ENCODE measurements at regions not wholly inside any gene's neighbourhood (a gene's known extent, or its start where the extent isn't known, plus 50 kb on each side); places are given as distances from the start of the nearest gene placed in this dataset.
"Not testable (repeated sequence)": the region's sequence is repeated elsewhere in the genome, so short reads cannot be mapped to it uniquely, and the experiment has no call there.

DNA sequence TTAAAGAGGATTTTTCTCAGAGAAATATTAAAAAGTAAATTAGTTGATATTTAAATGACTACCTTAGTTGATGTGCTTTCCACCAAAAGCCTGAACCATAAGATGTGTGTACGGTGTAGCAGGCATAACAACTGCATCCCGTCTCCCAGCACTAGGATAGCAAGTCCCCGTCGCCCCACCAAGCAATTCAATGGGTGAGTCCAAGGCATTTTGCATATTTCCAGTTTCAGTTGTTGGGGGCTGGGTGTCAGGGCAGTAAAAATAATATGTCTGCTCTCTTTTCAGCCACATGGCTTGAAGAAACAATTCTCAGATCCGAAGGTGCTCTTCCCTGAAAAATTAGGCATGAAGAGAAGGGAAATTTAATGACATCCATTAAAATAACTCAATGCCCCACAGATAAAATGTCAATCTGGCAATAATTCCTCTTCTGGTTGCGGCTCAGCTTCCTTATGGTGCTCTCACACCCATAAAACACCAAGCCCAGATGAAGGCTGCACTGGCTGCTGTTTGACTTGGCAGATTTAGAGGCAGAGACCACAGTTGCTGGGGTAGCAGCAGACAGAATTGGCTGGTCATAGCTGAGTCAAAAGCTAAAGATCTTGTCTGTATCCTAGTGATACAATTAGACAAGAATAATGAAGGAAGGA, 124.4 kb upstream of the ADCY2 start:
- Mint-ChIP-seq H3K36me3 (ENCODE audit: low read depth) (no peaks in the 10 kb centered on the region), H3K27ac (no peak overlapping the region), H3K4me1 (ENCODE audit: low read depth) (no peaks in the 10 kb centered on the region), H3K9me3 (no peaks in the 10 kb centered on the region), H3K27me3 (ENCODE audit: low read depth) (no peaks in the 10 kb centered on the region), H3K4me3 (no peak overlapping the region)

DNA sequence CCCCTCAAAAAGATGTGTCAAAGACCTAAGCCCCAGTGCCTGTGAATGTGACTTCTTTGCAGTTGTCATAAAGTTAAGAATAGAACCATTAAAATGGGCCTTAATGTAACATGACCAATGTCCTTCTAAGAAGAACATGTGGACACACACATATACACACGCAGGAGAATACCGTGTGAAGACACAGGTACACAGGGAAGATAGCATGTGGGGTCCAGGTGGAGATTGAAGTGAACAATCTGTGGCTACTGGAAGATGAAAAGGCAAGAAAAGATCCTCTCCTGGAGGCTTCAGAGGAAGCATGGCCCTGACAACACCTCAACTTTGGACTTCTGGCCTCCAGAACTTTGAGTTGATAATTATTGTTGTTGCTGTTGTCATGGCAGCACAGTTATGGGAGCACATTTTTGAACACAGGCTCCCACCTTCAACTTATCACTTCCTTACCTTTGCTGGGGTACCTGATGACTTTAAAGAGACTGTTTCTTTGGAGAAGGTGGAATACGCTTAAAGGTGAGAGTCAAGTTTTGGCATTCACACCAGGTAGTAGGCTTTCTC, 123.5 kb upstream of the ADCY2 start:
- Mint-ChIP-seq H3K27me3 (ENCODE audit: low read depth) (no peaks in the 10 kb centered on the region), H3K27ac (no peak overlapping the region), H3K4me3 (no peak overlapping the region), H3K9me3 (no peaks in the 10 kb centered on the region), H3K36me3 (ENCODE audit: low read depth) (no peaks in the 10 kb centered on the region), H3K4me1 (ENCODE audit: low read depth) (no peaks in the 10 kb centered on the region)

DNA sequence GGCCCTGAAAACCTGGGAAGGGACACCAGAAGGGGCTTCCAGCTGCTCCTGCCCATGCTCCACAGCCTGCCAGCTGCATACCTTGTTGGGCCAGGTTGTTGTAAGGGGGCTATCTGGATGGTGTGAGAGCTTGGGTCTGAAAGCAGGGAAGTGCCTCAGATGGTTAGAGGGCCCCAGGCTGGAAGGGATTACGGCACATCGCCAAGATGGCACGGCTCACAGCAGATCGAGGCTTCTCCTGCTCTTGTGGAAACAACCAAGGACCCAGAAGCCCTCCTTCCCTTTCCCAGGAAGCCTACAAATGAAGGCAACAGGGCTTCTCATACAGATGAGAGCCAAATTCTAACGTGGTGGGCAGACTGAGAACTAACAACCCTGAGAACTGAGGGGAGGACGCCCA, 121.7 kb upstream of the ADCY2 start:
- no peaks in the 10 kb centered on the region for H3K9me3 Mint-ChIP-seq
- no peaks in the 10 kb centered on the region for H3K36me3 Mint-ChIP-seq (ENCODE audit: low read depth)
- no peaks in the 10 kb centered on the region for H3K27me3 Mint-ChIP-seq (ENCODE audit: low read depth)
- H3K4me3 Mint-ChIP-seq = no peak overlapping the region
- no peak overlapping the region for H3K27ac Mint-ChIP-seq
- no peaks in the 10 kb centered on the region for H3K4me1 Mint-ChIP-seq (ENCODE audit: low read depth)

DNA sequence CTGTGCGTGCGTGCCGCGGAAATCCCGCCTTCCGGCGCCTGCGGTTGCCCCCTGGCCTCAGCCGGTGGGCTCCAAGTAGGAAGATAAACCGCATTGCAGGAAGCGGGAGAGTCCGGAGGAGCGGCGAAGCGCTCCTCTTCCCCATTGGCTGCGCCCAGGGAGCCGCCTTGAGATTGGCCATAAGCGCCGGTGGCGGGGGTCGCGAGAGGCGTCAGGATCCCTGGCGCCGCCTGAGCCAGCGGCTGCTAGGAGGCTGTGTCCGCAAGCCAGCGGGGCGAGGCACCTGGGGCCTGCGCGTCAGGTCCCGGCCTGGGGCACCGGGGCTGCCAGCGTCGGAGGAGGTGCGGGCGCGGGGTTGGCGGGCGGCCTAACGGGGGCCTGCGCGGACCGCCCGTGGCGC, 106.3 kb upstream of the ADCY2 start:
- H3K27ac Mint-ChIP-seq; H3K27me3 Mint-ChIP-seq (ENCODE audit: low read depth); H3K4me1 Mint-ChIP-seq (ENCODE audit: low read depth); H3K9me3 Mint-ChIP-seq; H3K4me3 Mint-ChIP-seq; H3K36me3 Mint-ChIP-seq (ENCODE audit: low read depth): not testable (repeated sequence)

DNA sequence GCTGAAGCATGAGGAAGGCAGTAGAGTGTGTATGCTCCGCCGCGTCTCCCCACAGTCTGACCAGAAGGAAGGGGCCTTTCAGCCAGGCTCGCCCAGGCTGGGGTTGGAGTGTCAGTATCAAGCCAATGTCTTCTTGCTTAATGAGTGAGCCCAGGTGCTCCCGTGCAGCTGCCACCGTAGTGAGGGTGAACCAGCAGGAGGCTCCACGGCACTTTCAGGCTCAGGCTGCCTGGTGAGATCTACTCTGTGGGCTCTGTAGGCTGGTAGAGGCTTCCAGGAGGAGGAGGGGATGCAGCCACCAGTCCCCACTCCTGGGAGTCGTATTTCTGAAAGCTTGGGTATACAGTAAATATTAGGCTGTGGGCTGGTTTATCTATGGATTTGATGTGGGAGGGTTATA, 98.1 kb upstream of the ADCY2 start:
- not testable (repeated sequence) for H3K4me1 Mint-ChIP-seq (ENCODE audit: low read depth); H3K27me3 Mint-ChIP-seq (ENCODE audit: low read depth); H3K4me3 Mint-ChIP-seq; H3K36me3 Mint-ChIP-seq (ENCODE audit: low read depth); H3K27ac Mint-ChIP-seq; H3K9me3 Mint-ChIP-seq

DNA sequence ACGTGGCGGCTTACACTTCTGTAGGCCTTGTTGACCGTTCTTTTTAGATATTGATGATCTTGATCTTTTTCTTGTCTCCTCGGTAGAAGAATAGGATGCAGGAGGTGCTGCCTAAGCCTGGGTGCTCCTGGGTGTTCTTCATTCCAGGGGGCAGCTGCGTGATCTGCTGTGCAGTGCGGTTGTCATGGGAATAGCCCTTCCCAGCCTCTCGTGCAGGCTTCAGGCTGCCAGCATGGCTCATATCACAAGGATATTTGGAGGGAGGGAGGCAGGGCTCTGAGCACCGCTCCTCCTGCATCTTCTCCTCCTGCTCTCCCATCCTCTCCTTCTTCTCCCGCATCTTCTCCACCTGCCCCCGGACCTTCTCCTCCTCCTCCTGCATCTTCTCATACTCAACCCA, 96.2 kb upstream of the ADCY2 start:
- not testable (repeated sequence) for H3K27ac Mint-ChIP-seq; H3K27me3 Mint-ChIP-seq (ENCODE audit: low read depth); H3K4me3 Mint-ChIP-seq; H3K9me3 Mint-ChIP-seq; H3K4me1 Mint-ChIP-seq (ENCODE audit: low read depth); H3K36me3 Mint-ChIP-seq (ENCODE audit: low read depth)

DNA sequence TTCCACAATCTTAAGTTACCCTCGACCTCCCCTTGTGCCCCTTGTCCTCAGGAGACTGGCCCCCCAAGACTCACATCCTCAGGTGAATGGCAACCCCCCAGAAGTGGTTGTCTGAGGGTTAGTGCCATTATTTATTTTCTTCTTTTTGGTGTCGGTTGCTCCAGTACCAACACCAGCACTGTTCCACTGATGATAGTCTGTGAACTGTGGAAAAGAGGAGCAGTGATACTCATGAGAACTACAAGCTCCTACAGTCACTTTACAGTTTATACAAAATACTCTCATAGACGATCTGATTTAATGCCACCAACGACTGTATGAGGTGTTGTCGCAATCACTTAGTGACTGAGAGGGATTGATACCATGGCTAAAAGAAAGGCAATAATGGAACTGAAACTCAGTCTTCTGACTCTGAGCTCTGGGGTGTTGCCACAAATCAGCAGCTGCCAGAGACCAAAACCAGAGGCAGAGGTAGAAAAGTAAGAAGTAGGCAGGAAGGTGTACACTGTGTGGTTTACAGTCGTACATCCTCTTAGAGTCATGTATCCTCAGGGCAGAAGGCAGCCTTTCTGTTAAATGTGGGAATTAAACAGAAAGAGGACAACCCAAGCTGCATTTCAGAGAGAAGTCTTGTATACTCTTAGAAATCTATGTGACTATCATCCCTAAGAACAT, 90.8 kb upstream of the ADCY2 start:
- H3K36me3 Mint-ChIP-seq (ENCODE audit: low read depth); H3K4me3 Mint-ChIP-seq; H3K27me3 Mint-ChIP-seq (ENCODE audit: low read depth); H3K27ac Mint-ChIP-seq; H3K9me3 Mint-ChIP-seq; H3K4me1 Mint-ChIP-seq (ENCODE audit: low read depth): not testable (repeated sequence)

DNA sequence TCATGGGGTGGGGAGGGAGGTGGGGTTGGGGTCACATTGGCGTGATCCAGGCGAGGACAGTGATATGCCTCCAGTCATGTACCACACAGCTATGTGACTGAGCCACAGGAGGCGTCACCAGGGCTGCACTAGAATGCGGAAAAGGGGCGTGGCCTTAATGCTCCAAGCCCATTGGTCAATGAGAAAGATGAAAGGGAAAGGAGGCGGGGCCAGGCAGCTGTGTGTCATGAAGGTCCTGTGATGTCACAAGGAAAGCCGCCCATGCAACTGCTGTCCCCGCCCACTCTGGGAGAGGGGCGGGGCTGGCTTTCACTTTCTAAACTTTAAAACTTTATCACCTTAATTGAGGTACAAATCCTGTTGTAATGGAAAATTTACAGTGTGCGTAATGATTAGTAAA, 89.4 kb upstream of the ADCY2 start:
- not testable (repeated sequence) for H3K27me3 Mint-ChIP-seq (ENCODE audit: low read depth)

DNA sequence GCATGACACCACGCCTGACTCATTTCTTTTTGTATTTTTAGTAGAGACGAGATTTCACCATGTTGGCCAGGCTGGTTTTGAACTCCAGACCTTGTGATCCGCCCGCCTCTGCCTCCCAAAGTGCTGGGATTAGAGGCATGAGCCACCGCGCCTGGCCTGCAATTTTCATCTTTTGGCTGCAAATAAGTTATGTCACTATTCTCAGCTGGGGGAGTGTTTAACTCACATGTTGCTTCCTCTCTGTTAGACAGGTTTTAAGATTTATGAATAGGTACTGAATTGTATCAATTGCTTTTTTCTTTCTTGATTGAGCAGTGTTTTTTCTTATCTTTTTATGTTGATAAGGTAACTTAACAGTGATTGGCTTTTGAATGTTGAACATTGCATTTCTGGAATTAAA, 88.2 kb upstream of the ADCY2 start:
- H3K36me3 Mint-ChIP-seq (ENCODE audit: low read depth); H3K9me3 Mint-ChIP-seq; H3K4me3 Mint-ChIP-seq; H3K27me3 Mint-ChIP-seq (ENCODE audit: low read depth); H3K4me1 Mint-ChIP-seq (ENCODE audit: low read depth); H3K27ac Mint-ChIP-seq: not testable (repeated sequence)

More for the DNA sequence above, 89.4 kb upstream of the ADCY2 start:
- H3K4me3 Mint-ChIP-seq; H3K4me1 Mint-ChIP-seq (ENCODE audit: low read depth); H3K27ac Mint-ChIP-seq; H3K36me3 Mint-ChIP-seq (ENCODE audit: low read depth); H3K9me3 Mint-ChIP-seq: not testable (repeated sequence)

DNA sequence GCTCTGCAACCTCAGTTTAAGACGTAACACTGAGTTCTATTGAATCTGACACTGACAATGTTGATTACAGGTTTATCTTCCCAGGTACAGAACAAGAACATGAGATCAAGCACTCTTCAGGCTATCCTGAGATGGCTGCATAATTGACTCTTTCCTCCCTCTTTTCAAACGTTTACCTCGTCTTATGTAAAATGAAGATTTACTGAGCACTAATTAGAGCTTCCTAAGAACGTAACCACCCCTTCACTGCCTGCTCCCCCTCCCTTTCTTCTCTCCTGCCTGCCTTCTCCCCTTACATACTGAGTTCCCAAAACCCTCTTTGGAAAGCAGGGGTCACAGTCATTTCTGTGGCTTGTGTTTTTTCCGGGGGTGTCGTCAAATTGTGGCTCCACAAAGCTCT, 86.2 kb upstream of the ADCY2 start:
- H3K9me3 Mint-ChIP-seq; H3K36me3 Mint-ChIP-seq (ENCODE audit: low read depth); H3K4me3 Mint-ChIP-seq; H3K27ac Mint-ChIP-seq; H3K4me1 Mint-ChIP-seq (ENCODE audit: low read depth); H3K27me3 Mint-ChIP-seq (ENCODE audit: low read depth): not testable (repeated sequence)

DNA sequence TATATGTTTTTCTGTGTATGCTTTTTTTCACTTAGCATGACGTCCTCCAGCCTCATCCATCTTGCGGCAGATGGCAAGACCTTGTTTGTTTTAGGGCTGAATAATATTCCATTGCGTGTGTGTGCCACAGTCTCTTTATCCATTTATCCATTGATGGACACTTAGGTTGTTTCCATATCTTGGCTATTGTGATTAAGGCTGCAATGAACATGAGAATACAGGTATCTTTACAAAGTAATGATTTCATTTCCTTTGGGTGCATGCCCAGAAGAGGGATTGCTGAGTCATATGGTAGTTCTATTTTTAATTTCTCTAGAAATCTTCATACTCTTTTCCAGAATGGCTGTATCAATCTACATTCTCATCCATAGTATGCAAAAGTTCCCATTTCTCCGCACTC, 85.3 kb upstream of the ADCY2 start:
- not testable (repeated sequence) for H3K36me3 Mint-ChIP-seq (ENCODE audit: low read depth); H3K4me3 Mint-ChIP-seq; H3K27ac Mint-ChIP-seq; H3K9me3 Mint-ChIP-seq; H3K4me1 Mint-ChIP-seq (ENCODE audit: low read depth); H3K27me3 Mint-ChIP-seq (ENCODE audit: low read depth)

DNA sequence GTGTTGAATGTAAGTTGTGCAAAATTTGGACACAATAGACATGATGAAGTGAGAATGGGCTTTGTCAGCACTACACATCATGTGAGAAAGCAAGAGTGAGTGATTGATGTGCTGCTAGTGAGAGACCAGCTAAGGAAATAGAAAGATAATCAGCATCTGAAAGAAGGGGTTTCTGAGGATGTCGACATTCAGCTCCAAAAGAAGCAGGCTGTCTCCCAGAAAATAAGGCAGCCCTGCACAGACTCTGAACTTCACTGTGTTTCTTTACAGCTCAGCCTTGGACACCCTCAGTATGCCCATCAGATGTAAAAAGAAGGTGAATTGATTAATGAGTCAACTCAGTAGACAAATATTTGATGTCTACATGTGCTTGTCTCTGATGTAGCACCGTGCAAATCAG, 80.8 kb upstream of the ADCY2 start:
- no peak overlapping the region for H3K27ac Mint-ChIP-seq
- no peaks in the 10 kb centered on the region for H3K9me3 Mint-ChIP-seq
- no peaks in the 10 kb centered on the region for H3K27me3 Mint-ChIP-seq (ENCODE audit: low read depth)
- H3K36me3 Mint-ChIP-seq (ENCODE audit: low read depth) = no peaks in the 10 kb centered on the region
- no peaks in the 10 kb centered on the region for H3K4me1 Mint-ChIP-seq (ENCODE audit: low read depth)
- no peak overlapping the region for H3K4me3 Mint-ChIP-seq

DNA sequence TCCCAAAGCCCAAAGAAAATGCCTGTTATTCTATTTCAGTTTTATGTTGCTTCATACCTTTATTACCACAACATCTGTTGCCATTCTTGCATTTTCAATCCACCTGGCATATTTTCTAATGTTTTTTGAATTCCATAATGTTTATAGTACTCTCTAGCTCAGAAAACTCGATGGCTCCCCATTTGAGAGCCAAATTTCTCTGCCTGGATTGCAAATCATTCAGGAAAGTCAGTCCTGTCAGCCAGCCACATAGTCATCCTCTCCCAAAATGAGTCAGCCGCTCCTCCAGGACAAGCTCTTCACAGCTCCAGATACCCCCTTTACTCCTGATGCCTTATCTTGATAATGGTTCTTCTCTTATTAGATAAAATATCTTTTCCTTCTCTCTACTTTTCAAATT, 78.2 kb upstream of the ADCY2 start:
- Mint-ChIP-seq H3K36me3 (ENCODE audit: low read depth) (no peaks in the 10 kb centered on the region), H3K4me1 (ENCODE audit: low read depth) (no peaks in the 10 kb centered on the region), H3K27ac (no peak overlapping the region), H3K9me3 (no peaks in the 10 kb centered on the region), H3K4me3 (no peak overlapping the region), H3K27me3 (ENCODE audit: low read depth) (no peaks in the 10 kb centered on the region)

DNA sequence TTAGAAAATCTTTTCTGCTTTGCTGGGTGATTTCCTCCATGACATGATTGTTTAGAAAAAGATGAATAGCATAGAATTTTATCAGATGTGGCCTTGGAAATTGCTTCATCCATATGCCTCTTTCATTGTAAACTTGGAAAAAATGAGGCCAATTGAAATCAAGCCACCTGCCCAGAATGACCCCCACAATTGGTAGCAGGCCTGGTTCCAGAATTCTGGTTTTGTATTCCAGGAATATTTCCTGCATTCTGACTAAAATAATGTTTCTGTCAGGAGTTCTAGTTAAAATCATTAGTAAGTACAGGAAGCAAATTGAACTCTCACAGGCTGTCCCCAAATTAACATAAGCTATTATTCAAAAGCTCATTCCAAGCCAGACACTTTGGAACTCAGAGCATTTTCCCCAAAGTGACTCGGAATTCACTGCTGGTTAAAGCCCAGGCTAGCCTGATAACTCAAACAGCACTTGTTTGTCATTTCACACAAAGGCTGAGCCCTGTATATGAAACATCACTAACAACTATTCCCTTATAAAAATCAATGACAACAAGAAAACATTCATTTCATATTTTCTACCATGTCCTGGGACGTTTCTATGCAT, 75.1 kb upstream of the ADCY2 start:
- Mint-ChIP-seq H3K27ac (no peak overlapping the region), H3K36me3 (ENCODE audit: low read depth) (no peaks in the 10 kb centered on the region), H3K27me3 (ENCODE audit: low read depth) (no peaks in the 10 kb centered on the region), H3K4me1 (ENCODE audit: low read depth) (no peaks in the 10 kb centered on the region), H3K4me3 (no peak overlapping the region), H3K9me3 (no peaks in the 10 kb centered on the region)

DNA sequence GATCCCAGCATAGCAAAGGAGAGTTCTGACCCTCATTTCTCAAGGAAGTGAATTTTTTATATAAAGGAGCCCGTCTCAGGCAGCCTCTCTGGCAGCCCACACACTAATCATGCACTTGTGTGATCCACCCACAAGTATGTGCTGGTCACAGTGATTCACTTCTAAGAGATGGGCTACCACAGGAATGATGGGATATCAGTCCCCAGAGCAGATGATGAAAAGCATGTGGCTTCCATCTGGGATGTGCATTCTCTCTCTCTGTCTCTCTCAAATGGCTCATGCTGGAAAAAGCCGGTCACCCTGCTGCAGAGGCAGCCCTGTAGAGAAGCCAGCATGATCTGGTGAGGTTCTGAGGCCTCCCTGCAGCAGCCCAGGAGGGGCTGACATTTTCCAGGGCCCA, 74.2 kb upstream of the ADCY2 start:
- H3K4me3 Mint-ChIP-seq = no peak overlapping the region
- no peaks in the 10 kb centered on the region for H3K27me3 Mint-ChIP-seq (ENCODE audit: low read depth)

More for the DNA sequence above, 74.2 kb upstream of the ADCY2 start:
- no peaks in the 10 kb centered on the region for H3K9me3 Mint-ChIP-seq
- no peaks in the 10 kb centered on the region for H3K4me1 Mint-ChIP-seq (ENCODE audit: low read depth)
- H3K27ac Mint-ChIP-seq = no peak overlapping the region
- H3K36me3 Mint-ChIP-seq (ENCODE audit: low read depth) = no peaks in the 10 kb centered on the region

All from T-helper 1 cell treated with Interleukin-12 subunit alpha and Interleukin-12 subunit beta and Interleukin-4 antibody, amounts not matched to agents 30 μg/mL and 1 μg/mL, for 36 hours (primary cell).